Dermis blood vessel endothelial cell (primary cell): ENCODE measurements at regions not wholly inside any gene's neighbourhood (a gene's known extent, or its start where the extent isn't known, plus 50 kb on each side); places are given as distances from the start of the nearest gene placed in this dataset.
"Not testable (repeated sequence)": the region's sequence is repeated elsewhere in the genome, so short reads cannot be mapped to it uniquely, and the experiment has no call there.

Experiments
- DNase-seq: peaks from one replicate; pipeline ENCODE4 v3.0.0; 2010

DNA sequence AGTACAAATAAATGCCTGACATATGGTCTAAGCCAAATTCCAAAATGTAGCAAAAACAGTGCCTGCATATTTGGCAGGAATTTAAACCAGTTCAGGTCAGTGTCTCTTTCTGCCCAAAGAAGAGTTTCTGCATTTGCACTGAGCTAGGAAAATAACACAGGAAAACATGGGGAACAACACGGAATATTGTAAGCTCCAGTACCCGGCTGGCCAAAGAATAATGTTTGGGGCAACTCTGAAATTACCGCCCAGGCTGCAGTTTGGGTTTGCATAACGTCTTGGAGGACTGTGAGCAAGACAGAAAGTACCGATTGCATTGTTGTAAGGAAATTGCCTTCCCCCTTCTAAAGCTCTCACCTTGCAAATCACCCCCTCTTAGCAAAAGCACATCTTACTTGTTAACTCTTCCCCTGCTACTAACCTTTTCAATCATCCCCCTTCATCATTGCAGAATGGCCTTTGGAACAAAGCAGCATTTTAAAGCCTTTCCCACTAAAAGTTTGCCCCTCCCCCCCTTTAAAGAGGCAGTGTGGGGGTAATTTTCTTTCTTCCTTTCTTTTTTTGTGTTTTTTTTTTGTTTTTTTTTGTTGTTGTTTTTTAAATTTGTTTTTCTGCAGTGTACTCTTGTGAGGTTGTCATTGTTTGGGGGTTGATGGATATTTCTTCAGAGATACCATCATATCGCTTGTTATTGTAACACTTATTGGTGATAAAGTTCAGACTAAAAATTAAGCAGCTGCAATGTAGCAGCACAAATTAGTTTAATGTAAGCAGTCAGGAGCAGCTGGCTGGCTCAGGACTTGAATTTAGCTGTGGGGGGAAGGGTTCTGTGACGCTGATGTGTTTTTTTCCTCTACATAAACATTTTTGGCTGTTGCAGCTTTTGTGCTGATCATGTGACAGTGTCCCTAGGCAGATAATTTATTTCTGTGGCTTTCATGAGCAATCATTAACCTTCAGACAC lies 100.0 kb upstream of the CITED2 start:
- DNase-seq, result no peak

- no peak for DNase-seq
Measured at GRCh38 chr6:139473731-139474130, 99.3 kb upstream of the CITED2 start.

DNA sequence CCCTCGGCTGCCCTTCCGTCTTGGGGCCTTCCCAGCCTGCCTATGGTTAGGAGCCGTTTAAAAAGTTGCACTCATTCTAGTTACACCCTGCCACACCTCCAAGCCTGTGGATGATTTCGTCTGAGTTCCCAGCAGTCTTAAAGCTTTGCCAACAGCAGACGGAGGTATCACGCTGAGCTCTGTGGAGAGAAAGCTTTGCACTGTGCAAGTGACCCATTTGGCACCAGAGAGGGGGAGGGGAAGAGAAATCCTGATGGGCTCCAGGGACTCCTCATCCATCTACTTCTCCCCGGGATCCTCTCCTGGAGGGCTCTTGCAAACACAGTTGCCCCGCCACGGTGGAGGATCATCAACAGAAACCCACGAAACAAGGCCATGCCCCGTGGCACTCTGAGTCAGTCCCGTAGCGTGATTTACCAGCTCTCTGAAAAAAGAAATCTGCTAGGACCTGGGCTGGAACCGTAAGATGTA lies 98.8 kb upstream of the CITED2 start:
- DNase-seq, result no peak

DNA sequence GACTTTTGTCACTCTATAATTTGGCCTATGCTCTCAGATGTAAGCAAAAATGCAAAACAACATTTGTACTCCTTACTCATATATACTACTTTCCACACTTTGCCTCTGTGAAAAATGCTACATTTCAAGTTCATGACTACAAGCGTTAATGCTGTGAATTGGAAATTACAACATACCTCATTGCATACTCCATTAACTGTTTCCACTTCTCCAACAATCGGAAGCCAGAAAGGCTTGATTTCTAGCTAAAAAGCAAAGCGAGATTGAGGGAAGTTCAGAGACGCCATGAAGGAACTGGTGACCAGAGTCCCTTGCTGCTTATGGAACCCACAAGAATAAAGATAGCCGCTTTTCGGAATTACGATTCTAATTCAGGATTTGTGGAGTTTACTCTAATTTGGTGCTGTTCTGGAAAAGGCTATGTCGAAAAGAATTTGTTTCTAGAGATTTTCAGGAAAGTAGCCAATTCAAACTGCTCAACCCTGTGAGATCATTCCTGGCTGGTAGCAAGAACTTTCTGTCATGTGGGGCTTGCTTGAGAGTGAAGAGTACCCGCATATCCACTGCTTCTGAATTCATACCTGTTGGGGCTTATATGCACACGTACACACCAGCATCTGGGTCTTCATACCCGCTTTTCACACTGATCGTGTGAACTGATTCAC lies 98.0 kb upstream of the CITED2 start:
- DNase-seq, result no peak

DNA sequence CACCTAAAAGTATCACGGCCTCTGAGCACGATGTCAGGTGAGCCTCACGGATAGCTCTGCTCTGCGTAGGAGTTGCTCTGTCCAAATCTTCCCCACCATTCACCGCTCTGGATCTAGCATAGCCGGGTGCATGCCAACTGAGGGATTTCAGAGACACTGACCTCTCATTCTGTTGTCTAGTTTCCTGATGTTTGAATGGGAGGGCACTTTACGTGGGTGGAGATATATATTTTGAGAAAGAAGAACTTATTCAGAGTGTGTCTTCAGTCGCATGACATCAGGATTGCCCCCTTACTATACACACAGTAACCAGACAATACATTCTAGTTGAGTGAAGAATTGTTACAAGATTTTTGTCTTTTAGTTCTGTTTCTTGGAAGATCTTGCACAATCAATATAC lies 96.5 kb upstream of the CITED2 start:
- DNase-seq, result no peak

- no peak for DNase-seq
Measured at GRCh38 chr6:139468178-139468819, 93.9 kb upstream of the CITED2 start.

DNA sequence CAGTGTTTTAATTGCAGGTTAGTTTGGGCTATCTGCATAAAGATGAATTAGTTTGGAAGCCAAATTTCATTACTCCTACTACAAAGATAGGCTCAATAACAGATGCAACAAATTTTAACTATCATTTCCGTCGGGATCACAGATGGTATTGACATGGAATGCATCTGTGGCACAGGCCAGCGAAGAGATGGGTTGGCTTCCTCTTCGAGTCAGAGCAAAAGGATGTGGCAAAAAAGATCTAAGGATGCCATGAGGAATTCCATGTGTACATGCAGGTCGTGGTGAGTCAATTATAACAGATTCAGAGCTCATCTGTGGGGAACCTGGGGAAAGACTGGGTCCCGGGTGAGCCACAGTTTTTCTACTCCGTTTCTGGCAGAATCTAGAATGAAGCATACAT lies 83.0 kb upstream of the CITED2 start:
- DNase-seq, result no peak

DNA sequence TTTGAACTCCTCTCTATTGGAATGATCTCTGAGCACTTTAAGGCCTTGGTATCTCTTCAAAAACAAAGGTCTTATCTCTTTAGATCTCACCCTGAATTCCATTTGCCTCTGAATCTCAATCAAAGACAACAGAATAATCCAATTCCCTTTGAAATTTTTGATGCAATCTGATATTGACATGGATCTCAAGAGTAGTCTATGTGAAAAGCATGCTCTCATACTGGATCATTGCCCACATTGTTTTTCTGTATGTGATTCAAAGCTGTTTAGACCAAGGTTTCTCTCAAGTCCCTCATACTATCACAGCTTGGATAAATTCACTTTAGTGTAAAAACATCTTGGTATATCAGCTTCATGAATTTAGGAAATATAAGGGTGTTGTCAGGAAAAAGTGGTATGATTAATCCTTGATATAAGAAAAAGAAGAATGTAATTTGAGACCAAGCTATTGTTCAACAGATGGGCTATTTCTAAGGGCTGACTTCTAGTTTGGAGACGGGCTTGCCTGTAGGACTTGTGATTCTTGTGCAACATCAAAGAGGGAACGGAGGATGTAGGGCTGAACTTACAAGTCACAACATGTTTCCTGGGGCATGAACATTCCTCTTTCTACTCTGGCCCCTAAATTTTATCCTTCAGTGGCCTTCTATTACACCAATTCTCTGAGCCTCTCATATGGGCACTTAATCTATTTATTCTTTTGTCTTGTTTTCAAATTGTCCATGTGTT lies 77.9 kb upstream of the CITED2 start:
- DNase-seq, result peak; percentile 71

DNA sequence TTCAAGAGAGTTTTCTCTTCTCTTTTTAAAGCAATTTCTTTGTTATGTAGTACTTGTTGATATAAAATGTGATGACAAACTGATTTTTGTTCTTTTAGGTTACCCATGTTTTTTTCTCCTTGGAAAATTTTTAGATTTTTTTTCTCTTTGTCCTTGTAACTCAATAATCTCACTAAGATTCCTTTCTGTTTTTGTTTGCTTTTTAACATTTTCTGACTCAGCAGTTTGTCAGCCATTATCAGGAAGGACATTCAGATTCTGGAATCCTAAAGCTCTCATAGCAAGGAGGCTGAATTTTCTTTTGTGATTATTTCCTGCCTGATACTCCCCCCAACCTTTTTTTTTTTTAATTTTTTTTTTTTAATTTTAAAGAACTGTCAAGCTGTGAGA lies 75.2 kb upstream of the CITED2 start:
- DNase-seq, result peak; percentile 42

DNA sequence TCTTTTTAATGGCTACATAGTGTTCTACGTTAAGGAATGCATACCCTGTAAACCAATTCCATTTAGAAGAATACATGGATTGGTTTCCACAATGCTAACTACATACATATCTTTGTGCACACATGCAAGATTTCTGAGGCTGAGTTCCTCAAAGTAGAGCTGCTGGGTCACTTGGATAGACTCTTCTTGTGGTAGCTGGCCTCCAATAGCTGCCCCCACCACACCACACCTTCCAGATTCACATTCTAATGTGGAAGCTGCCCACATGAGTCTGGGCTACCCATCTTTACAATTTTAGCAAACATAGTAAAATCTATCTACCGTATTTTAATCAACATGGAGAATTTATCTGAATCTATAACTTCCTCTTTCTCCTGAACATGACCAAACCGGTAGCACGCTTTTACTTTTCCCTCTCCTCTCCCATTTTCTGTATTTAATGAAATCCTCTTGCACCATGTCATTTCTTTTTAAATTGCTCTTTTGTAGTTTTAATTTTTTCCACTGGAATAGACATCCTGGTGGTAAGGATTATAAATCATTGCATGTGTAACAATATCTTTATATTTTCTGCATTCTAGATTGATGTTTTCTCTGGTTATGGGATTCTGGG lies 74.7 kb upstream of the CITED2 start:
- DNase-seq, result no peak

GRCh38 chr6:139448051-139448649 lies 73.7 kb upstream of the CITED2 start:
- DNase-seq, result peak; percentile 12

GRCh38 chr6:139447656-139447975 lies 73.2 kb upstream of the CITED2 start:
- no peak for DNase-seq

DNA sequence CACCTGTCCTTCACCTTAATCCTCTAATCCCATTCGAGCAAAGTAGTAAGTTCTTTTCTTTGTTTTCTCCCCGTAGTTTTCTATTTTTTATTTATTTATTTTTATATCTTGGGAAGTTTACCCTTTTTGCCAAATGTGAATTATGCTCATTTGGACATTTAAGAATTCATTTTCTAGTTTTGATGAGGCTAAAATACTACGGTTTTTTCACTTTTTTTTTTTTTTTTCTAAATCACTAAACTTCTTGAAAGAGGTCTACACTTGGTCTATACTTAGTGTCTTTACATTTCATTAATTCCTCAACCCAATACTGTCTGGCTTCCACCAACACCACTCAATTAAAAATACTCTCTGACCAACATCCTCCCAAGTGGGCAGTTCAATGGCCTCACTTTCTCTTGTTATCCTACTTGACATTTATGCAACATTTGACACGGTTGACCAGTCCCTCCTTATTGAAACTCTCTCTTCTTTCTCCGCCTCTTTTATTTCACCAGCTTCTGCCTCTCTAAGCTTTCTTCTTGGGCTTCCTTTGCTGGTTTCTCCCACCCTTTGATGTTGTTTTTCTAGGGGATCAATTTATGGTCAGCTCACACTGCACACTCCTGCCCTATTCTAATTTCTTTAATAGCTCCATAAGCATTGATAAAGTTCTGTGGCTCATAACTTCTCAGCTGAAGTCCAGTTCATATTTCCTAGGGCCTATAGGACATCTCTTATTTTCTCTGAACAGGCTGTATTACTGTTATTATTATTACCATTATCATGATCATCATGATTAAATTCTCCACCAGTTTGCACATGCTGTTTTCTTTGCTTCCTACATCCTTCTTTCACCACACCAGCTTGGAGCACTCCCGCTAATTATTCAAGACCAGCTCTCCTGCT lies 72.6 kb upstream of the CITED2 start:
- DNase-seq, result no peak

DNA sequence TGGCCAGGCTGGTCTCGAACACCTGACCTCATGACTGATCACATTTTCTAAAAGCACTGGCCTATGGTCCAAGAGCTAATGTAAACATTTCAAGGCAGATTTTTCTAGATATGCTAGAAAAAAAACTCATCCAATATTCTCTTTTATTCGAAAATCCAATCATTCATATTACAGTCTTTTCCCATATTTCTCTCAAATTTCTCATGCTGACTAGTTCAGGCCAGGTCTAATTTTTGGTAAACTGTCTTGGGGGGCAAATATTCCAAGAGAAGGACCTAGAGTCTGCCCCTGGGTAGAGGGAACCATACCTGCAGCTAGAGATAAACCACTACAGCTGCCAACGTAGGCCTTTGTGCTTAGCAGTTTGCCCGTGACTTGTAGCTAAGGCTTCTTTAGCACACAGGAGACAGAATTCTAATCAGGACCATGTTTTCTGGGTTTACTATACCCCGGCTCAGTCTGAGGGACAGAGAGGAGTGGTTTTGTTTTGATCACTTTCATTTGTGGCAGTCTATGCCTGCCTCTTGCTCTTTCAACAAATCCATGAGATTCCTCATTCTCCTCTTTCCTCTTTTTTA lies 71.8 kb upstream of the CITED2 start:
- DNase-seq, result no peak

- not testable (repeated sequence) for DNase-seq
Measured at GRCh38 chr6:139444273-139444787, 69.9 kb upstream of the CITED2 start.

DNA sequence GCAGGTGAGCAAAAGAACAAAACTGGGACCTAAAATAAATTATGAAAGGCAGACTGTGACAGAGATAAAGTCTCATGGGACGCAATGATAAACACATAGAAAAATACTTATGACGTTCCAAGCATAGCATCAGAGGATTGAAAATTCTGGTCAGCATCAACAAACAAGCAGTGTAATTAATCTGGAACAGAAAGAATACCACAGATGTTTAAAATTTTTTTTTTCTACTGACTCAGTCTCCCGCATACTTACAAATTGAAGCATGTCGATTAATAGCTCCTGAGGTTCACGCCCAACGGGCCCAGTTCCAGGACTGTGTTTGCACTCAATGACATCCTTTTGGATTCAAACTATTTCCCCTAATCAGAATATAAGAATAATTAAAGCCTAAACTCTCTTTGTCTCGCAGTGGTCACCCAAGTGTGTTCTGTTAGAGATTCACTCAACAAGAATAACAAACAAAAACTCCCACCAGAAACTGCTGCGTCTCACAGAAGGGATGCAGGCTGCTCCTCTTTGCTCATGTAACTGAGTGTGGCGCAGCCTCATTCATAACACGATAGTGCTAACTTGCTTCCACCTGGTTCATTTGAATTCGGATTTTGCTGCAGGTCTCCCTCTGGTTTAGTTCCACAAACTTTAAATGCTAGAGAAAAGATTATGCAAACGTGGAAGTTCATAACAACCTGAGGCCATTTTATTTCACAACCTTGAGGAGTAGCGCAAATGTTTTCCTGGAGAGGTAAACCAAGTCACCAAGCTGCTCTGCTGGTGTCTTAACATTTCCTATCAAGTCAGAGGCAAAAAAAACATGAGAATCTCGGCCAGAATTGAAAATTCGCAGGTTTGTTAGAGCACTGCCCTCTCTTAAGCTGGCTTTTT lies 69.0 kb upstream of the CITED2 start:
- DNase-seq, result no peak

GRCh38 chr6:139442188-139442671 lies 67.8 kb upstream of the CITED2 start:
- no peak for DNase-seq

DNA sequence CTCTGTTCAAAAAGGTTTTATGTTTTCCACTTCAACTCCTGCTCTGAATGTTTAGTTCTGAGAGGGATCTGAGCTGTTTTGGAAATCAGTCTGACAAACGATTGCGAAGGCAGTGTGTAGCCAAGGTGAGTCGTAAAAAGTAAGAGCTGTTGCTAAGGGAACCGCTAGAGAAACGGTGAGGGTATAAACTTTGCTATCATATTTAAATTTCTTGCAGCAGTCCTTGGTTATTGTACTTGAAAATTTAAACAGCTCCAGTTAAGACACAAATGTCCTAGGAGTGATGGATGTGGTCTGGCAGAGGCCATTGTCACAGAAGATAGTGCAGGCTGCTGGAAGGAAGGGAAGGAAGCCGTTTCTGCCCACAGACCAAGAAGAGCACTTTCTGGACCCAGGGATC lies 64.9 kb upstream of the CITED2 start:
- no peak for DNase-seq

DNA sequence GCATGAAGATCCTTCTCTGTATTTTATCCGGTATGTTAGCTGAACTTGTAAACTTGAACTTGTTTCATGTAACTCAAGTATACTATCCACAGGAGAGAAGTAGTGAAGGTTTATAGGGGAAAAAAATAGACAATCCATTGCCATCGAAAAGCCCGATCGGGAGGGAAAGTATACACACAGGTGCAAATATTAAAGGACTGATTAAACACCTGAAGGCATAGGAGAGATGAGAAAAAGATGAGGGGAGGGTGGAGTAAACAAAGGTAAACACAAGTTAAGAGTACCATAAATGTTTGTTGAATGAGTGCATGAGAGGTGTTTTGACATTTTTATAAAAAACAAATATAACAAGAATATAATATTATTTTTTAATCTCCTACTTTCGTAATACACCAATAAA lies 64.3 kb upstream of the CITED2 start:
- DNase-seq, result no peak
